Ovary (tissue), 3 donors: ENCODE measurements at regions not wholly inside any gene's neighbourhood (a gene's known extent, or its start where the extent isn't known, plus 50 kb on each side); places are given as distances from the start of the nearest gene placed in this dataset.

Source experiments
- CTCF ChIP-seq, 3 donors: fragments of 450-650 bp in 2 of 3; fragments of 200-600 bp in 1 of 3; IDR thresholded peaks; one replicate each; pipeline versions ENCODE4 v1.5.1 to v1.8.0; 2016 to 2022; ENCODE audit warnings: antibody characterized with exemption in 3 of 3, mild to moderate bottlenecking in 1 of 3
- POLR2A ChIP-seq: fragments of 450-650 bp; IDR thresholded peaks from one replicate; pipeline ENCODE4 v1.6.1; 2017; ENCODE audit warnings: antibody characterized with exemption, mild to moderate bottlenecking, moderate library complexity
- donor health status: DM: no; HTN: no; CAD: no.

DNA sequence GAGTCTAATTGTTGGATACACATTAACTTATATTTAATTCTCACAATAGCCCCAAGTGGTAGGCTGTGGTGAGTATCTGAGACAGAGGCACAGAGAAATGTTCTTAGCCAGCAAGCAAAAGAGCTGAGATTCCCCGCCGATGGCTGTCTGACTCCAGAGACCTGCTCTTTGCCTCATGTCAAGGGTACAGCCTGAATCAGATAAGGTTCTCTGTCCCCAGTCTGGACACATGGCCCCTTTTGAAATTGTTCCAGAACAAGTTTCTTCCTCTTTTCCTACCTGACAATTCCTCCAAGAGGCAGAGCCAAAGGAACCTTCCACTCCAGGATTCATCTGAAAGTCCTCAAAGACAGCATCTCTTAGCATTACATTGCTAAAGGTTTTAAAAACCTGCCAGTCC lies 512.9 kb upstream of the TNP1 start:
- TF ChIP-seq CTCF (IDR thresholded peaks at IDR 0.05) (no peak), POLR2A (no peak)
